SK-N-SH (cell line): ENCODE measurements at regions not wholly inside any gene's neighbourhood (a gene's known extent, or its start where the extent isn't known, plus 50 kb on each side); places are given as distances from the start of the nearest gene placed in this dataset.

ENCODE experiments used
- CTCF ChIA-PET: fragments of 300-600, 350-600 bp; formaldehyde crosslinking; extraction: SDS; loops from one replicate; lab custom pipeline; 2021; lab: Yijun Ruan, JAX
- POLR2A ChIA-PET: fragments of 350-600 bp; sonication (Branson Sonifier 250); formaldehyde crosslinking; extraction: SDS; loops from one replicate; lab custom pipeline; 2020; ENCODE audit warnings: antibody characterized with exemption, inconsistent platforms; lab: Yijun Ruan, JAX
- DNase-seq: peaks from one replicate; pipeline ENCODE4 v3.0.0; 2012
- H2AFZ ChIP-seq: fragments of 200-600 bp; sonication (generic); 2 replicates; pipeline ENCODE4 v1.8.1; 2016; ENCODE audit warnings: antibody characterized with exemption, mild to moderate bottlenecking, low read depth
- H3F3A ChIP-seq: fragments of 200-600 bp; sonication (generic); replicated peaks from 2 replicates; pipeline ENCODE3; 2016; ENCODE audit warnings: antibody characterized with exemption, mild to moderate bottlenecking; ENCODE audit not compliant: insufficient read depth
- H3K27ac ChIP-seq, 2 experiments: fragments of 200-500 bp in 1 of 2; fragments of 200-600 bp in 1 of 2; sonication (Bioruptor generic) in 1 of 2; sonication (generic), shearing (Covaris generic) in 1 of 2; 2 replicates each; pipeline versions ENCODE4 v1.5.1 to v1.6.1; 2014 to 2016; ENCODE audit warnings: low read depth in 2 of 2, inconsistent platforms in 1 of 2, low read length in 1 of 2, mild to moderate bottlenecking in 1 of 2, mixed read lengths in 1 of 2
- H3K27me3 ChIP-seq: fragments of 200-600 bp; sonication (generic), shearing (Covaris generic); 2 replicates; pipeline ENCODE4 v1.6.1; 2016; ENCODE audit warnings: mixed run types; ENCODE audit not compliant: insufficient read depth
- H3K36me3 ChIP-seq, 2 experiments: fragments of 200-500 bp in 1 of 2; fragments of 200-600 bp in 1 of 2; sonication (Bioruptor generic) in 1 of 2; sonication (generic) in 1 of 2; replicated peaks in 1 of 2; 2 replicates each; pipeline versions ENCODE3 to v1.5.1; 2014 to 2016; ENCODE audit warnings: low read length in 1 of 2, mild to moderate bottlenecking in 1 of 2; ENCODE audit not compliant: insufficient read depth in 2 of 2, control insufficient read depth in 1 of 2
- H3K4me1 ChIP-seq, 2 experiments: fragments of 200-500 bp in 1 of 2; fragments of 200-600 bp in 1 of 2; sonication (Bioruptor generic) in 1 of 2; sonication (generic), shearing (Covaris generic) in 1 of 2; 2 replicates each; pipeline versions ENCODE4 v1.5.1 to v1.6.1; 2014 to 2016; ENCODE audit warnings: low read depth in 1 of 2, low read length in 1 of 2, mixed run types in 1 of 2; ENCODE audit not compliant: insufficient read depth in 2 of 2, control insufficient read depth in 1 of 2
- H3K4me2 ChIP-seq: fragments of 200-600 bp; sonication (generic), shearing (Covaris generic); 2 replicates; pipeline ENCODE4 v1.6.1; 2017; ENCODE audit warnings: mixed run types
- H3K4me3 ChIP-seq, 2 experiments: fragments of 200-500 bp in 1 of 2; fragments of 200-600 bp in 1 of 2; sonication (Bioruptor generic) in 1 of 2; sonication (generic), shearing (Covaris generic) in 1 of 2; 2 replicates each; pipeline versions ENCODE4 v1.5.1 to v1.8.1; 2014 to 2016; ENCODE audit warnings: low read depth in 2 of 2, inconsistent platforms in 1 of 2, low read length in 1 of 2, mild to moderate bottlenecking in 1 of 2, mixed read lengths in 1 of 2, moderate library complexity in 1 of 2
- H3K79me2 ChIP-seq: fragments of 200-600 bp; sonication (generic); 2 replicates; pipeline ENCODE4 v1.8.1; 2017; ENCODE audit warnings: mild to moderate bottlenecking; ENCODE audit not compliant: insufficient read depth
- H3K9ac ChIP-seq: fragments of 200-600 bp; sonication (generic); 2 replicates; pipeline ENCODE4 v1.6.1; 2017; ENCODE audit warnings: mixed run types
- H3K9me2 ChIP-seq: fragments of 200-600 bp; sonication (generic); 2 replicates; pipeline ENCODE4 v1.6.1; 2017; ENCODE audit warnings: mixed run types
- H3K9me3 ChIP-seq: fragments of 200-600 bp; sonication (generic); 2 replicates; pipeline ENCODE4 v1.6.1; 2017; ENCODE audit warnings: mixed run types, mild to moderate bottlenecking, moderate library complexity
- H4K20me1 ChIP-seq: fragments of 200-600 bp; sonication (generic); 2 replicates; pipeline ENCODE4 v1.6.1; 2017; ENCODE audit warnings: mild to moderate bottlenecking, mixed run types; ENCODE audit not compliant: insufficient read depth
- ELF1 ChIP-seq: IDR thresholded peaks from 2 replicates; pipeline ENCODE4 v1.4.0; 2012
- EP300 ChIP-seq, 2 experiments: IDR thresholded peaks; 2 replicates each; pipeline versions ENCODE4 v1.4.0 to v1.6.1; 2012; ENCODE audit warnings: borderline replicate concordance in 1 of 2, low read depth in 1 of 2, low read length in 1 of 2
- FOXJ3 ChIP-seq: sonication (generic); formaldehyde crosslinking; IDR thresholded peaks from 2 replicates; pipeline ENCODE4 v1.5.1; 2020; ENCODE audit warnings: mild to moderate bottlenecking, missing genetic modification reagents
- GABPA ChIP-seq: IDR thresholded peaks from 2 replicates; pipeline ENCODE4 v1.4.0; 2012; ENCODE audit warnings: low read depth, mild to moderate bottlenecking
- JUND ChIP-seq: IDR thresholded peaks from 2 replicates; pipeline ENCODE4 v1.4.0; 2012
- MEF2A ChIP-seq: IDR thresholded peaks from 2 replicates; pipeline ENCODE4 v1.4.0; 2012; ENCODE audit warnings: low read depth, borderline replicate concordance
- MXI1 ChIP-seq: IDR thresholded peaks from 2 replicates; pipeline ENCODE4 v1.6.1; 2012; ENCODE audit warnings: mild to moderate bottlenecking, low read depth, low read length, improper control_type of control experiment
- NRF1 ChIP-seq: IDR thresholded peaks from 2 replicates; pipeline ENCODE4 v1.6.1; 2012; ENCODE audit warnings: low read depth, mild to moderate bottlenecking, low read length
- PBX3 ChIP-seq: IDR thresholded peaks from 2 replicates; pipeline ENCODE4; 2012
- POLR2AphosphoS5 ChIP-seq: IDR thresholded peaks from 2 replicates; pipeline ENCODE4 v1.6.1; 2012; ENCODE audit warnings: low read depth, low read length
- RAD21 ChIP-seq: IDR thresholded peaks from 2 replicates; pipeline ENCODE4 v1.6.1; 2012; ENCODE audit warnings: mild to moderate bottlenecking, low read length
- RCOR1 ChIP-seq: fragments of 150-350 bp; IDR thresholded peaks from 2 replicates; pipeline ENCODE4 v1.6.1; 2017; ENCODE audit warnings: antibody characterized with exemption, low read length
- RFX5 ChIP-seq: IDR thresholded peaks from 2 replicates; pipeline ENCODE4 v1.6.1; 2012; ENCODE audit warnings: mild to moderate bottlenecking, improper control_type of control experiment, low read length
- RXRA ChIP-seq: IDR thresholded peaks from 2 replicates; pipeline ENCODE4 v1.4.0; 2012; ENCODE audit warnings: low read depth, mild to moderate bottlenecking, borderline replicate concordance
- SIN3A ChIP-seq: IDR thresholded peaks from 2 replicates; pipeline ENCODE4 v1.6.1; 2012; ENCODE audit warnings: low read depth, mild to moderate bottlenecking, low read length, moderate library complexity, borderline replicate concordance
- SMC3 ChIP-seq: IDR thresholded peaks from 2 replicates; pipeline ENCODE4 v1.6.1; 2012; ENCODE audit warnings: low read depth, low read length, improper control_type of control experiment
- TCF12 ChIP-seq: IDR thresholded peaks from 2 replicates; pipeline ENCODE4 v1.4.0; 2012
- USF1 ChIP-seq: IDR thresholded peaks from 2 replicates; pipeline ENCODE4 v1.4.0; 2012; ENCODE audit warnings: low read depth, borderline replicate concordance
- USF2 ChIP-seq: fragments of 150-350 bp; IDR thresholded peaks from 2 replicates; pipeline ENCODE4 v1.6.1; 2017; ENCODE audit warnings: antibody characterized with exemption, low read length, low read depth, borderline replicate concordance
- ZBTB33 ChIP-seq: IDR thresholded peaks from 2 replicates; pipeline ENCODE4 v1.4.0; 2012; ENCODE audit warnings: low read depth, borderline replicate concordance
- WGBS: methylation state at CpG from one replicate; pipeline ENCODE4 v1.1.6; 2017; ENCODE audit warnings: low lambda C conversion rate; 5-methylcytosine and 5-hydroxymethylcytosine counted together

- Histone ChIP-seq H3K27me3 (no peaks in the 10 kb centered on the region), H2AFZ (peak overlapping the region; percentile 20; the same call in 1 of the 2 replicates), H3F3A (peaks cover 12% of the 10 kb centered on the region), H3K27ac (0 out of 4 replicates have a peak overlapping the region, but pooled peaks of 1 of the 2 experiments have one; percentile 57), H3K9me3 (no peaks in the 10 kb centered on the region), H3K4me2 (peak overlapping the region; percentile 36; the same call in 1 of the 2 replicates), H4K20me1 (no peaks in the 10 kb centered on the region), H3K9ac (no peak overlapping the region), H3K79me2 (no peaks in the 10 kb centered on the region), H3K9me2 (no peaks in the 10 kb centered on the region), H3K4me3 (no peak overlapping the region), H3K36me3 (no peaks in the 10 kb centered on the region), H3K4me1 (peaks cover 0 to 2% of the 10 kb centered on the region in 2 experiments; a peak in 3 of 4 replicates)
- ChIA-PET POLR2A (no interaction called here), CTCF (no interaction called here)
- TF ChIP-seq NRF1 (no peak), ZBTB33 (no peak), JUND (no peak), RXRA (no peak), SIN3A (no peak), TCF12 (no peak), PBX3 (no peak), ELF1 (no peak), POLR2AphosphoS5 (no peak), RCOR1 (no peak), RAD21 (no peak), GABPA (no peak), SMC3 (no peak), FOXJ3 (CRISPR knock-in tag) (no peak), EP300 (IDR thresholded peaks at IDR 0.05; ENCODE audit: borderline replicate concordance in 1 of 2, low read depth in 1 of 2, low read length in 1 of 2) (no peak), USF2 (no peak), RFX5 (no peak), MEF2A (no peak), MXI1 (no peak), USF1 (no peak)
- WGBS: 35% methylated on average over 2 of the region's 2 CpGs
- no peak for DNase-seq
These were observed 56.7 kb upstream of the KIAA1217 start for GRCh38 chr10:24152270-24152669.
